GM18861 (cell line): ENCODE measurements at regions not wholly inside any gene's neighbourhood (a gene's known extent, or its start where the extent isn't known, plus 50 kb on each side); places are given as distances from the start of the nearest gene placed in this dataset.

Experiments
- ATAC-seq: cut with Tn5 transposase; IDR thresholded peaks from one replicate; pipeline ENCODE4 v1.9.1; 2021; ENCODE audit not compliant: unreplicated experiment

DNA sequence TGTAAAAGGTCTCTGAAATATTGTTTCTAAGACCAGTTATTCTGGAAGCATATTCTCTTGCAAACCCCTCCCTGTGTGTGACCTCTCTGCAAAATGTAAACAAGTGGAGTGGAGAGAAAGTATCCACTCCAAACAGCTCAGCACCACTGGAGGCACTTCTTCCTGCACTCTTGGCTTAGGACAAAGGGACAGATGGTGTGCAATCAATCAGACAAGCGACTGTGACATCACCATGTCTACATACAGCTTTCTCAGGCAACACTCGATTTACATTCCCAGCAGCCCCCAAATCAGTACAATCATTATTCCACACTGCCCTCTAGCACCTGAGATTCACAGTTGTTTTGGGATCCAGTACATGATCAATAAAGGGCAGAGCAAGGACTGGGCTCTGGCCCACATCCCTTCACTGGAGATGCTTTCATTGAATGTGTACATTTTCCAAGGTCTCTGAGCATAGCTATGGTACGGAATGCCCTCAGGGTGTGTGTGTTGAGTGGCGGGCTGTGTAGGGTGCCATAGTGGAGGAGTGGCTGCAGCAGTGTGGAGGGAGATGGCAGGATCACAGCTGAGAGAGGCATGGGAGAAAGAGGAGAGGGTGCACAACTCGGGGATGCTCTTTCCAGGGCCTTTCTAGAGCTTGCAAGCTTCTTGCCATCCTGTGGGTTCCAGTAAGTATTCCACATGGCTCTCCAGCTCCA lies 311.8 kb upstream of the ST6GAL2 start:
- no peak for ATAC-seq

DNA sequence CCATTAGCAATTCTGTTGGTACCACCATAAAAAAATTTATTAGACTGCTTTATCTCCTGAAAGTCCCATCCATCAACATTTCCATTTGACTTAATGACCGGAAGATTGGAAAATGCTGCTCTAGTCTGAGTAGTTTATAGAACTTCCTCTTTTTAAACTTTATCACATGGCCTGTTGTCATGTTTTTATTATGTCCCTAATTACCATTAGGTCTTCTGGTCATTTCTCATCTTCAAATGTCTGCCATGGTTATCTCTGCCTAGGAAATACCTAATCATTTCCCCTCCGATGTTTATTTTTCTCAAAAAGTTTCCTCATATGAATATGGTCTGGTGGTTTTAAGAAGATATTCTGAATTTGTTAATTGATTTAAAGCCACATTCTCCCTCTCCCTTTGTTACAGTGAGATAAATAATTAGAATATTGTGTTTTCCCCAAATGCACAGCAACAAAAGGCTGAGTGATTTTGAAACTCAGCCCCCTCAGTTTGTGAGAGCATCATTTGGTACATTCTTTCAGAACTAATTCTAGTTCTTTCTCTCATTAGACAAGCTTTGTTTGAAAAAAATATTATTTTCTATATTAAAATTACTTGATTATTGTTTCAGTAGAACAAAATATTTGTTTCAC lies 317.1 kb upstream of the ST6GAL2 start:
- ATAC-seq: no peak

DNA sequence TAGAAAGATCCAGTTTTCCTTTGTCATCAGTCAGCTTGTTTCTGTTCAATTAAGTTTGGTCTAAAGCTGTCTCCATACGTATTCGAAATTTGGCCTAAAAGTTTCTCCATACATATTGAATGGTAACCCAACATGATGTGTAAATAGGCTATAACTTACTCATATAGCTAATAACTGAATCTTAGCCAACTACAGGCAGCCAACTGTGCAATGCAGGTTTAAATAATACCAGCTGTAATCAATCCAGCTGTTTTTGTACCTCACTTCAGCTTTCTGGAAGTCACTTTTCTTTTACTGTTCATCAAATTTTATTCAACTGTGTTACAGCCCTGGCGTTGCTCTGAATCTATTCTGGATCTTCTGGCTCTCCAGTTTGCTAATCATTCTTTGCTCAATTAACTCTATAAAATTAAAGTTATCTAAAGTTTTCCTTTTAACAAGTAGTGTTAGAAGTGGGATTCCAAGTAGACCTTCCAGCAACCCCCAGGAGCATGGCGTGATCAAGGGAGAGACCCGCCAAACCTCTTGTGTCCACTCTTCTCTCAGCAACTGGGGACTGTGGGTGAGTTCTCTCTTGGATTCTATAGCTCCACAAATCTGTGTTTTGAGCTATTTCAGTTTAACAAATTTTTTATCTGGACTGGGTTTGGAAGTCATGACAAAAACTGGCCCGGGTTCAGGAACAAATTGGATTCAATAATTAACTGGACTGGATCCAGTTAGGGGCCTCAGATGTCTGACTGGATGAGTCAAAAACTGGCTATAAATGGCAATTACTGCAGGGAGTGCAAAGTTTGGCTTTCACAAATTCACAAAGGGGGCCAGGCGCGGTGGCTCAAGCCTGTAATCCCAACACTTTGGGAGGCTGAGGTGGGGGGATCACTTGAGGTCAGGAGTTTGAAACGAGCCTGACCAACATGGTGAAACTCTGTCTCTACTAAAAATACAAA lies 329.7 kb upstream of the ST6GAL2 start:
- ATAC-seq: no peak

DNA sequence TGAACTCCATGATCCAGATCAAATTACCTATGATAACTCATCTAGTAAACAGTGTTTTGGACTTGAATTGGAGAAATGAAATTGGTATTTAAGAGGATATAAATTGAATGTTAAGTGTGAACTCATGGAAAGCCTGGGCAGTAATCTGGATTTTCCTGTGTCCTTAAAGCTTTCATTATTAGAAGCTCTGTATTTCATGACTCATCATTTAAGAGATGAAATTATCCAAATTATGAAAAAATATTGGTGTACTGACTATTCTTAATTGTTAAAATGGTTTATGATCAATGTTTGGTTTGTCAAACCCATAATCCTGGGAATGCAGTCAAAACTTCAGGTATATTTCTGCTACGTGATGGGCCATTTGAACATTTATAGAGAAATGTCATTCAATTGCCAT lies 332.2 kb upstream of the ST6GAL2 start:
- ATAC-seq: no peak

DNA sequence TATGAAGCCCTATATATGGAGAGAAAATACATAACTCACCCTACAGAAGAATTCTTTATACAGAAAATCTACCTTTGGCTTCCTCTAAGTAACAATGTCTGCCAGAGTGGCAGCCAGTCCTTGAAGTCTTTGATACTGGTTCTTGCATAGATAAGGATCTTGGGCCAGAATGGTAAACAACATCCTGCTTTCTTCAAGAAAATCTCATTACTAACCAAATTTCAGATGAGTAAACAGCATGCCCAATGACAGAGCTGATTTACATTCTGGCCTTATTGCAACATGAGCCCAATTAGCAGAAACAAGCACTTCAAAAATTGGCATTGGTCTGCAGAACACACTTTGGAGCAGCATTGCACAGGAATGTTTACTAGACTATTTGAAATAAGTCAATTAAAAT lies 336.5 kb upstream of the ST6GAL2 start:
- ATAC-seq: no peak

DNA sequence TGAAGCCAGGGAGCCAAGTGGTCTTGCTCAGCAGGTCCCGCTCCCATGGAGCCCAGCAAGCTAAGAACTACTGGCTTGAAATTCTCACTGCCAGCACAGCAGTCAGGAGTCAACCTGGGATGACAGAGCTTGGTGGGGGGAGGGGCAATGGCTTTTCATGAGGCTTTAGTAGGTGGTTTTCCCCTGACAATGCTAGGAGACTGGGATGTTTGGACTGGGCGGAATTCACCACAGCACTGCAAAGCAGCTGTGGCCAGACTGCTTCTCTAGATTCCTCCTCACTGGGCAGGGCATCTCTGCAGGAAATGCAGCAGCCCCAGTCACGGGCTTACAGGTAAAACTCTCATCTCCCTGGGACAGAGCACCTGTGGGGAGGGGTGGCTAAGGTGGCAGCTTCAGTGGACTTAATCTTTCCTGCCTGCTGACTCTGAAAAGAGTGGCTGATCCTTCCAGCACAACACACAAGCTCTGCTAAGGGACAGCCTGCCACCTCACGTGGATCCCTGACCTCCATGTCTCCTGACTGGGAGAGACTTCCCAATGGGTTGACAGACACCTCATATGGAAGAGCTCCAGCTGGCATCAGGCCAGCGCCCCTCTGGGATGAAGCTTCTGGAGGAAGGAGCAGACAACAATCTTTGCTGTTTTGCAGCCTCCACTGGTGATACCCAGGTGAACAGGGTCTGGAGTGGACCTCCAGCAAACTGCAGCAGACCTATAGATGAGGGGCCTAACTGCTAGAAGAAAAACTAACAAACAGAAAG lies 349.7 kb upstream of the ST6GAL2 start:
- ATAC-seq: no peak

DNA sequence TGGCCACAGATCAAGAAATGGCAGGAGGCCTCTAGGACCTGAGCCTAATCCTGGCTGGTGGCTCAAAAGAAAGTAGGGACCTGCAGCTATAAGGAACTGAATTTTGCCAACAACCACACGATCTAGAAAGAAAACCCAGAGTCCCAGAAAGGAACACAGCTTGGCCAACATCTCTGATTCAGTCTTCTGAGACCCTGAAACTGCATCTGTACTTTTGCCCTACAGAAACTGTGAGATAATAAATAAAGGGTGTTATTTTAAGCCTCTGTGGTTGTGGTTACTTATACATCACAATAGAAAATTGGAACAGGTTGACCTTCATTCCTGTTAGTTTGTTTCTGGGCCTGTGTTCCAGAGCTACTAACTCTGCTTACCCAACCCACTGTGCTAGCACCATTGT lies 356.8 kb upstream of the ST6GAL2 start:
- no peak for ATAC-seq

DNA sequence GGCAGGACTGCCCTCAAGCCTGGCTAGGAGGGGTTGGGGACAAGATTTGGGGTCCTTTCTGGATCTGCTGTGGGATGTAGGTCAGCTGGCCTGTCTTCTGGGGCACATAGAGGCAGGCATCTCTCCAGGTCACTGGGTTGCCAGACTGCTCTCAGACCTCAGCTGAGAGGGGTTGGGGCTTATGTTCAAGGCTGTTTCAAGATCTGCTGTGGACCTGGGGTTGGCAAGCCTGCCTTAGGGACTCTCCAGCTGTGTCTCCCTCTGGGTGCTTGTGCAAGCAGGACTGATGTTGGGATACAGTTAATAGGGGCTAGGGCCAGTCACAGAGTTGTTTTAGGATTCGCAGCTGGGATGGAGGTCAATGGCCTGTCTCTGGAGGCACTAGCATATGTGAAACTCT lies 363.0 kb upstream of the ST6GAL2 start:
- ATAC-seq: no peak

DNA sequence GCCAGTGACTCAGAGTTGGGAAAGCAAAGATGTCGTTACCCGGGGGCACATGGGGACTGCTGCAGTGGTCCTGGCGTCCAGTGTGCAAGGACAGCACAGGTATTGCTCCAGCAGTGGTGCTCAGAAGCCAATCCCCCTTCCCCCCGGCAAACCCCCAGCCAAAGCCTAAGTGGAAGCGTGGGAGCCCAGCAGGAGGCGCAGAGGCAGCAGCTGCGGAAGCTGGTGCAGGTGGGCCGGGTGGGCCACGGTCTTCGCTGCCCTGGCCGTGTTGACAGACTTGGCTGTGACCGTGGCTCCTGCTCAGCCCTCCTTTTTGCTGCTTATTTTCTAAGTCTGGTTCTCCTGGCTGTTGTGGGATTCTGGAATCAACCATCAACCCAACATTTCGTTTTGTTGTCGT lies 369.8 kb upstream of the ST6GAL2 start:
- ATAC-seq: no peak

DNA sequence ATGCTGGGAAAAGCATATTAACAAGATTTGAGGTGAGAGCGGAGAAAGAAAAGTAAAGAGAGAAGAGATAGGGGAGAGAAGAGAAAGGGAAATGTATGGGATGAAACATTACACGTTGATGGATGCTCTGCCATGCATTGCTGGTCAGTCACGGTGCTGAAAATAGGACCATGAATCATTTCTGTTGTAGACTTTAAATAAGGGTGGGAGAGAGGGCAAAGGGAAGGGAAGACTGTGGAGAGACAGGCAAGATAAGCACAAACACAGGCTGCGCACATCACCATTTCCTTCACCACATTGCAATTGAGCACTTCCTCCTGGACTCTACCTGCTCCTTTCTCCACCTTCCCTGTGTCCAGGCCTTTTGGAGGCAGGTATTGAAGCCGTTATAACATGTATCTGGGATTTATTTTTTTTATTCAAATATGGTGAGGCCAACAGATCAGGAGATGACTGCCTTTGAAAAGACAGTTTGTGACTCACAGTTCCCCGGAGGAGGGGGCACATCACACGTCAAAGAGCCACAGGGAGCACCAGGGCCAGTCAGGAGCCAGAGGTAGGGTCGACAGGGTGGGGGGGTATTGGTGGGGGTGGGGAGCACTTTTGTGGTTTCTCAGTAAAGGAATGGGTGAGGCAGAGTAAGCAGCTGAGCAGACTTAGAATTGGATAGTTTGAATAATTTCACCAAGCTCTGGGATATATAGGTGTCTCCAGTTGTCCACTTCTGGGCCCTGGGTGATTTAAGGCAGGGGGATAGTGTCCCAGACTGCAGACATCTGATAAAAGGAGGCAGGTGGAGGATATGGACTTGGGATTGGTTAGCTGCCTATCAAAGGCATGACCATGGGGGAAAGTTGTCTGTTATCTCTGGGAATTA lies 372.8 kb upstream of the ST6GAL2 start:
- no peak for ATAC-seq

DNA sequence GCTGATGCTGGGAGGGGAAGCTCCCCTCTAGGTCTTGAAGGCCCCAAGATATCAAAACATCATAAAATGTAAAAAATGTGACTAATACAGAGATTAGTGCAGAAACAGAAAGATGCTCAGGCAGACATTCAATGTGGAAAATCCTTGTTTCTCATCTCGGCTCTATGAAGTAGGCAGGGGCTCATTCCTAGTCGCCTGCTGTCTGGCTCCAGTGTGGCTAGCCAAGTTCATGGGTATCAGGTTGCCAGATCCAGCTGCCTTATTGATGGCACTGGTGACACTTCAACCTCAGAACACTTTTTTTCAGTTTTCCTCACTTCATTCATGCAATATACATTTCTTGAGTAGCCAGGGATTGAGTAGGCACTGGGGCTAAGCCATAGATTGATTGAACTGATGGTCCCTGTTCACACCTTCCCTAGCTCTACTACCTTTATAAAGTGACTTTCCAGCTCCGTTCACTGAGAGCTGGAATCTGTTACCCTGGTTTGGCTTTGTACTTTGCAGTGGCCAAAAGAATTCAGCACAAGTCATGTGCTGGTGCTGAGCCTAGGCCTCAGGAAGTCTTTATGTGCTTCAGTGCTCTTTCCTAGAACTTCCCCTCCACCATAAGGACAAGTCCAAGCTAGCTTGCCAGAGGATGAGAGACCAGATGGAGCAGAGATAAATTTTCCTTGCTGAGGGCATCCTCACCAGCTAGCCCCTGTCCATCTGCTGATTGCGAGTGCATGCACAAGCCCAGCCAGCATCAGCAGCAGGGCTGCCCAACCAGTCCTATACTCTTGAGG lies 373.6 kb upstream of the ST6GAL2 start:
- no peak for ATAC-seq

DNA sequence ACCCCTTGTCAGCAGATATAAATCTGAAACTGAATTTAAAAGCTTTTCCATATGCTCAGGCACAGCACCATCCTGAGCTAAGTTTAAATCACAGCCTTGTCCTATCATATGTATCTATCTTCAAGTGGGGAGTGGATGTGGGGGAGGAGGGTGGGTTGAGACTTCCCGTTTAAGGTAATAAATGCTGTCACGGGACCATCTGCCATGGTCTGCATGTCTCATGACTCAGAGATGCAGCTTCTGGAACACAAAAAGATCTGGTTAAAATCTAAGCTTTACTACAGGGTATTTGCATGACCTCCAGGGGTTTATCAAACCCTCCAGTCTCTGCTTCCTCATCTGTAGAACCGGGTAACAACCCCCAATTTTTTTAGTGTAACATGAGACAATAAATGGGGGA lies 377.7 kb upstream of the ST6GAL2 start:
- ATAC-seq: no peak

DNA sequence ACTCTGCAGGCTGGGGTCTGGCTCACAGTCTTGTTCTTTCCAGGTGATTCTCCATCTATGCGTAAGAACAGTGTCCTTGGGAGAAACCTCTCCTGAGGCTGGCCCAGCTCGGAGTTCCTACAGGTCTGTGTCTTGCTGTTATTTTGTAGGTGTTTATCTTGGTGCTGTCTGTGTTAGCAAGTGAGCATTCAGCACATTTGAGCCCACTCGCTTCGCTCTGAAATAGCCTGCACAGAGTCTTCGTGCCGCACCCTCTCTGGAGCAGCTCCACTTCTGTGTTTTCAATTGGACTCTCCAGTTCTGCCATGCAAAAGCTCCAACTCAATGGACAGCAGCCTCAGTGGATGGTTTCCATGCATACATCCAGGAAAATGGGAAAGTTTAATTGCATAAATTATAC lies 378.2 kb upstream of the ST6GAL2 start:
- ATAC-seq: no peak

DNA sequence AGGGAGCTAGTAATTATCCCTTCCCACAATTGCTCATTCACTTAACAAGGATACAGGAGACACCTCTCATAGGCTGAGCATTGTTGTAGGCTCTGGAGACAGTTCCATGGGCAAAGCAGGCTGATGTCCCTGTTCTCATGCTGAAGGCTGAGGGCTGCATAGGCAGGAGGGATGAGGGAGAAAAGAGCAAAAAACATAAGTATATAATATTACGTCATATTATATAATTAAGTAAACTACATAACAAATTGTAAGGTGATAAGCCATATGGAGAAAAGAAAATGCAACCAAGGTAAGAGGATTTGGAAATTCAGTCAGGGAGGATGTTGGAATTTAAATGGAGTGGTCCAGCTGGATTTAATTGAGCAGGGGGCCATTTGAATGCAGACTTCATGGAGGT lies 380.6 kb upstream of the ST6GAL2 start:
- ATAC-seq: no peak

DNA sequence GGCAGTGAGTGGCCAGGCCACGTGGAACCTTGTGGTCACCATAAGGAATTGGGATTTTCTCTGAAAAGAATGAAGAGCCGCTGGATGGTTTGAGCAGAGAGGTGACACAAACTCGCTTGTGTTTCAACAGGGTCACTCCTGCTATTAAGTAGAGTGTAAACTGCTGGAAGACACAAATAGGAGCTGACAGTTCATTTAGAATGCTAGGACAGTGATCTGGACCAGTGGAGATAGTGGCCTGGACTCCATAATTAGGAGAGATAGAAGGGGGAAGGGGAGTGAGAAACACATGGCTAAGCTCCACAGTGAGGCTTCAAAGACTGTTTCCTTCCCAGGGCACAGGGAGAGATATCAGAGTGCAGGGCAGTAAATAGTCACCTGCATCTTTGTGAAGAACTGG lies 381.1 kb upstream of the ST6GAL2 start:
- ATAC-seq: no peak

DNA sequence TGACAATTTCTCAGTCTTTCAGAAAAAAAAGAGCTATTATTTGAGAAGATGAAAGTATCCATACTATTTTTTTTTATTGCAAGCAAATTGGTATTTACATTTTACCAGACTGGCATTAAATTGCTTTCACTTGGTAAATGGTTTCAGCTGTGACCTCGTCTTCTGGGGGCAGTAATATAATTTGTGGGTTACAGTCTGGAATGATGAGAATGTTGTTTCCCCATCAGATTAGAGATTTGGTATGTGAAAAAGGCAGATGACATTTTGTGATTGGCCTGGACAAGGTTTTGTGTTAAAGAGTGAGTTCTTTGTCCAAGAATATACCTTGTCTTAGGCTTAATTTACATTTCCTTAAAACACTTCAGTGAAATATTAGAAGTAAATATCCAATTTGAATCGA lies 390.1 kb upstream of the ST6GAL2 start:
- ATAC-seq: no peak

DNA sequence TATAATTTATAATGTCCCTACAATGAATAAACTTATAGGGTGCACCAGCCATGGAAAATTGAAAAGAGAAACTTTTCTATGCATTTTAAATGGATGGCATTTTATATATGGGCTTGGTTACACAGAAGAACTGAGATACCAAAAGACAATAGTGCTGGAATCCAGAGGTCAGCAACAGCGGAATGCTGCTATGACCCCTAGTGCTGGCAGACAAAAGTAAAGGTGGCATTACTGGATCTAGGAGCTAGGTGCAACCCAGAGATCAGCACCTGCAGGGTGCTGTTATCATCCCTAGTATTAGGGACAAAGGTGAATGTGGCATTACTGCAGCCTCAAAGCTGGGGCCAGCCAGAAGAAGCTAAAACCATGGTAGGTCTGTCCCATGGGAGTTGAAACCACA lies 392.7 kb upstream of the ST6GAL2 start:
- no peak for ATAC-seq

DNA sequence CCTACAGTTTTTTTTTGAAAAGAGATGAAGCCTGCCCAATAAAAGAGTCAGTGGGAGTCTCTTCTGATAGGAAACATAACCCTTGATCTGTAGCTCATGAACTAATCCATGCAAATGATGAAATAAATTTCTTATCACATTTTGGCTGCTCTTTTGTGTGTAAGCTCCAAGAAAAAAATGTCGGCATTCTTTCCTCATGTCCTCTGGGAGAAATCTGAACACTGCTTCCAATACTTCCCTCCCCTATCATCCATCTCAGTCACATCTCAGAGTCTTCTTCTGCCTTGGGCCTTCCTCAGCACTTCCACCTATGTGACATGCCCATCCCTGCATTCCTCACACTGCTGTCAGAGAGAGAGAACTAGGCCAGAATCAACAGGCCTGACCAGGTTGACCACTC lies 395.7 kb upstream of the ST6GAL2 start:
- no peak for ATAC-seq

DNA sequence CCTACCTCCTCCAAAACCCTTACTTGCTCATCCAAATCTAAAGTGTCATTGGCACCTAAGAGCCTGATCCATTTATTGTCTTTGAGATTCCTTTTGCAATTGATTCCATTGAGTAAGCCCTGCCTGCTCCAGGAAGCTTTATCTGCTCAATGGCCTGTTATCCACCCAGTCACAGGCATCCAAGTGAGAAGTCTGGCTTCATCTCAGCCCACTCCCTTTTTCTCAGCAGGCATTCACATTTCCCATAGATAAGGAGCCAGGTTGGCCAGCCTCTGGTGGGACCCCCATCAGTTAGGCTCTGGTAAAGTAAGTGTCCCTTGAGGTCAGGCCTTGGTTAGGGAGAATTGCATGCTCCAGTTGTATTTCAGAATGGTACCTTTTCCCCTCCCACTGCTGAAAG lies 396.2 kb upstream of the ST6GAL2 start:
- no peak for ATAC-seq
